Transverse colon (tissue), 4 donors: ENCODE measurements at regions not wholly inside any gene's neighbourhood (a gene's known extent, or its start where the extent isn't known, plus 50 kb on each side); places are given as distances from the start of the nearest gene placed in this dataset.

ENCODE experiments used
- CTCF ChIP-seq, 5 experiments: fragments of 200-600 bp in 3 of 5; fragments of 450-650 bp in 2 of 5; sonication (generic) in 3 of 5; IDR thresholded peaks; 1 replicate in 2 of 5; 2 replicates in 3 of 5; pipeline ENCODE4 v1.5.1; 2016 to 2017; ENCODE audit warnings: antibody characterized with exemption in 5 of 5, inconsistent platforms in 3 of 5, mild to moderate bottlenecking in 2 of 5, moderate library complexity in 1 of 5
- POLR2A ChIP-seq: fragments of 450-650 bp; IDR thresholded peaks from one replicate; pipeline ENCODE4 v1.6.1; 2016; ENCODE audit warnings: antibody characterized with exemption, mild to moderate bottlenecking, moderate library complexity
- POLR2AphosphoS5 ChIP-seq, 3 donors: sonication (generic); formaldehyde crosslinking; IDR thresholded peaks; one replicate each; pipeline ENCODE4 v1.6.1; 2016; ENCODE audit warnings: antibody characterized with exemption in 3 of 3

GRCh38 chr17:69878661-69879060 lies 196.4 kb upstream of the KCNJ16 start:
- TF ChIP-seq POLR2AphosphoS5 (IDR thresholded peaks at IDR 0.05) (no peak), POLR2A (no peak), CTCF (IDR thresholded peaks at IDR 0.05) (no peak)
